ENCODE measurements at regions not wholly inside any gene's neighbourhood (a gene's known extent, or its start where the extent isn't known, plus 50 kb on each side); places are given as distances from the start of the nearest gene placed in this dataset.

- no peak for DNase-seq
These were observed 185.5 kb upstream of the STEAP4 start for GRCh38 chr7:88492153-88492552.

- no peak for DNase-seq
These were observed 184.2 kb upstream of the STEAP4 start for GRCh38 chr7:88490874-88491273.

DNA sequence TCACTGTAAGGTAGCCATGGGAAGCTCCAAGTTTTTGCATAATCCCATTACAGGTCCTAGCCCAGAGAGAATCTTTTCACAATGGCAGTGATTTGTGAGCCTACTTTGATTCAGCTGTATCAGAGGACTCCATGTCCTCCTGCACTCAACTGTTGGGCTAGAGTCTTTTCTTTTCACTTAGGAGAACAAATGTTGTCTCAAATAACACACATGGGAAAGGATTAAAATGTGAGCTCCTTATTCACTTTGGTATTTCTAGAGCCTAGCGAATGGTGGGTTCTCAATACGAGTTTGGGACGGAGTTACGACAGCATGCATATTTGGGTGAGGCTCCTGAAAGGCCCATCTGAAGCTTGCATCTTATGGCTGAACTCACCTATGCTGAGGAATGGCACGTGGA is 183.5 kb upstream of the STEAP4 start:
- no peak for DNase-seq

- no peak for DNase-seq
These were observed 179.1 kb upstream of the STEAP4 start for GRCh38 chr7:88485821-88486220.

DNA sequence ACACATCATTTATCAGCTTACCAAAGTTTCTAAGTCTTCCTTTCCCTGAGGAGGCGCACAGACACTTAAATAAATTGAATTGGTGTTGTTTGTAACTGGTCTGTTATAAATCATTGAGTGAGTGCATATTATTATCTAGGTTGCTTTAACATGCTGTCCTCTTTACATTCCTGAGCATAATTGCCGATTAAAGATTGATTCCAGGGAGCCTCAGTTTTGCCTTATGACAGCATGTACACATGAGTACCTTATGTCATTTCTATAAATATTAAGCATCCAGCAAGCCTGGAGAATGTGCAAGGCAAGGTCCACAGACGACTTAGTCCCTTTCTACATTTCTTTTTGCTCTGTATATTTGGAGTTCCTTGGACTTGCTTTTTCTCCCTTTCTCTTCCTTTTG is 177.9 kb upstream of the STEAP4 start:
- no peak for DNase-seq

- no peak for DNase-seq
These were observed 174.2 kb upstream of the STEAP4 start for GRCh38 chr7:88480896-88481295.

DNA sequence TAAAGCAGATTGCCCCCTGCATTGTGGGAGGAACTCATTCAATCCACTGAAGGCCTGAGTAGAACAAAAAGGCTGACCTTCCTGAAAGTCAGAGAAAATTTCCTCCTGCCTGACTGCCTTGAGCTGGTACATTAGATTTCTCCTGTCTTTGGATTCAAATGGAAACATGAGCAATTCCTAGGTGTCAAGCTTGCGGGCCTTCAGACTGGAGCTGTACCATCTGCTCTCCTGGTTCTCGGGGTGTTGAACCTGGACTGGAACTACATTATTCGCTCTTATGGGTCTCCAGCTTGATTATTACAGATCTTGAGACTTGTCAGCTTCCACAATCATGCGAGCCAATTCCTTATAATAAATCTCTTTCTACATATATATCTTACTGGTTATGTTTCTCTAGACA is 173.6 kb upstream of the STEAP4 start:
- no peak for DNase-seq

GRCh38 chr7:88477976-88478375 is 171.3 kb upstream of the STEAP4 start:
- DNase-seq, result no peak

DNA sequence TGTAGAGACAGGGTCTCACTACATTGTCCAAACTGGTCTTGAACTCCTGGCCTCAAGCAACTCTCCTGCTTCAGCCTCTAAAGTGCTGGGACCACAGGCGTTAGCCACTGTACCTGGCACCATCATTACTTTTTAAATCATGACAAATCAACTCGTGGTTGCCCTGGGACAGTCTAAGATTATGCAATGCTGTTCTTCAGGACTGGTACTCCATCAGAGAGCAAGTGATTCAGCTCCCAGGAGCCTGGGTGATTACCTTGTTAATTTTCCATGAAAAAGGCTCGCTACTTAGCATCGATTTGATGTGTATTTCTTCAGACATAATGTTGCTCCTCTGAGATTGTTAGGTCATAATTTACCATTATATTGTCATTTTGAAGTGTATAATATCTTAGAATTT is 158.9 kb upstream of the STEAP4 start:
- no peak for DNase-seq

DNA sequence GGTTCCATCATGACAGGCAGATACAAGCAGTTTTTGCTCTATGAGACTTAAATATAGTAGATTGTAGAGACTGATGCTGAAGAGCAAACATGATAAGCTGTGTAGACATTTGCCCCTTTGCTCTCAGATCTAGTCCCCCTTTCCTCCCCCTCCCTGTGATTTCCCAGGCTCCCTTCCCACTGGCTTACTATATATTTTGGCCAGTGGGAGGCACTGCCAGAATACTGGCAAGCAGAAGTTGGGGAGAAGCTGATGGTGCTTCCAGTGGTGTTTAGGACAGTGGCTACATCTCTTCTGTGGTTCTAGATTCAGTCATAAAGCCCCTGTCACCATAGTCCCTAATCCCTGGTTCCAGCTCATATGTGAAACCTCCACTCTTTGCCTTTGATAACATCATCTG is 156.1 kb upstream of the STEAP4 start:
- DNase-seq, result no peak

DNA sequence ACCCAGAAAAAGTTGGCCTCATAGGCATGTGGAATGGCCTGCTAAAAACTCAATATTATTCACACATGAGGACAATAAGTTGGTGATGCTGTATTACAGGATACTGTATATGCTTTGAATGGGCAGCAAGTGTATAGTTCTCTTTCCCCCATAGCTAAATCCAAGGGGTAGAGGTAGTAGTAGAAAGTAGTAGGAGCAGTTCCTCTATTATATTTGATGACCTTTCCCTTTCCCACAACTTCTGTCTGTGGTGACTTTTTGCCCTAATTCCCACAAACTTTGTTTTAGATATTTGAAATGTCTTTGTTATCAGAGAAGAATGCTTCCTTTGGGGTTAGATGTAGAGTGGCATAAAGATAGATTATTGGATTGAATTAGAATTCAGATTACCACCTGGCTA is 154.0 kb upstream of the STEAP4 start:
- DNase-seq, result no peak

- no peak for DNase-seq
These were observed 152.3 kb upstream of the STEAP4 start for GRCh38 chr7:88458946-88459345.

GRCh38 chr7:88458279-88458678 is 151.6 kb upstream of the STEAP4 start:
- no peak for DNase-seq

- no peak for DNase-seq
These were observed 150.6 kb upstream of the STEAP4 start for GRCh38 chr7:88457320-88457719.

DNA sequence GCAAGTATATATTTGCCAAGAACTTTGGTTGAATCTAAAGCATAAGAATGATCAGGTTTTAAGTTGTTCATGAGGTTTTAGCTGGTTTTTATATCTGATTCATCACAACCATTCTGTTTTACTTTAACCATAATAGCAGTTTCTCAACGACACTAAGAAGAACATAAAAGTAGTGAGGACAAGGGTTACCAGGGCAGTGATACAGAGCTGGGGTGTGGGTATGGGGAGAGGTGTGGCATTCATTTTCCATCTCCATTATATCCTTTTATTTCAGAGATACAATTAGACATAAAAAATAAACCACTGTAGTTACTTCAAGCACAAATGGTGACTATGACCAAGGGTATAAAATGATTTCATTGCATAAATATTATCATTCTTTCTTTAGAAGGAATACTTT is 149.8 kb upstream of the STEAP4 start:
- no peak for DNase-seq

GRCh38 chr7:88455696-88456095 is 149.0 kb upstream of the STEAP4 start:
- no peak for DNase-seq

DNA sequence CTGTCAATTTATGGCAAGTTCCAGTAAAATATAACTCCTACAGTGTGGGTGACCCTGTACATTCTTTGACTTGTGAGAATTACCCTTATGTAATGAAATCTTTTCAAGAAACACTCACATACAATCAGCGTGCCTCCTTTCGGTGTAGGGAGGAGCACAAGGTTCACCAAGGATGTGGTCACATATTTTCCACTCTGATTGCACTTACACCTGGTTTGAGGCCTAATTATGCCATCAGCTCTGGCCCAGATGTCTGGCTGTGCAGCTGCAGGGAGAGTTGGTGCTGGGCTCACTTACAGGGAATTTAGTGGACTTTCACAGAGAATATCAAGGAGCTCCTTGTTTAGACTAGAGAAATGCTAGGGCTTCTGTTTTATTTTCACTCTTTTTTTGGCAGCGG is 146.0 kb upstream of the STEAP4 start:
- DNase-seq, result no peak

DNA sequence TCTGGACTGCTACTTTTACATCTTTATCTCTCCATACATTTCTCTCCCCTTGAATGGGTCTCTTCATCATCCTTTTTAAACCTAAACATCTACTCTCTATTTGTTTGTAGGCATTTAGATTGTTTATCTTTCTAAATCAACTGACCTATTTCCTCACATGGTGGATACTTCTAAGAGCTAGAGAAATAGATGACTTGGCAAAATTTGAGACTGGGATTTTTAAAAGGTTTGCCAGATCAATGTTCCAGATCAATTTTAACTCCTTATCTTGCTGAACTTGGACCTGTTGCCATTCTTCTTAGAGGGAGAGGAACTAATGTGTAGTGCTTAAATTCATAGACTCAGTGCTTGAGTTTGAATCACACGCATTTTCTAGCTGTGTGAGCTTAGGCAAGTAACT is 144.2 kb upstream of the STEAP4 start:
- DNase-seq, result no peak

DNA sequence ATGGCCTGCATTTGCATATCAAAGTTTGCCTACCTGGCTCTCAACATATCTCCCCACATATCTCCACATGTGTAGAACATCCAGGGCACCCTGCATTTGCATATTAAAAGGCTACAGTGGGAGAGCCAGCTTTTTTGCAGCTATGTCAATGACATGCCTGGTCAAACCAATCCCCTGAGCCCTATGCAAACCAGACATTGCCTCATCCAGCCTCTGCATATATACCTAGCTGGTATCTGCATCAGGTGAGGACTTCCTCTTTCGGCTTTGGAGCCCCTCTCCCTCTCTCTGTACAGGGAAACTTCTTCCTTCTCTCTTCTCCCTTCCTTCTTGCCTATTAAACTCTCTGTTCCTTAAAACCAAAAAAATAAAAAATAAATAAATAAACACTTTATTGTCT is 142.7 kb upstream of the STEAP4 start:
- DNase-seq, result no peak

GRCh38 chr7:88442413-88442812 is 135.7 kb upstream of the STEAP4 start:
- DNase-seq, result no peak

DNA sequence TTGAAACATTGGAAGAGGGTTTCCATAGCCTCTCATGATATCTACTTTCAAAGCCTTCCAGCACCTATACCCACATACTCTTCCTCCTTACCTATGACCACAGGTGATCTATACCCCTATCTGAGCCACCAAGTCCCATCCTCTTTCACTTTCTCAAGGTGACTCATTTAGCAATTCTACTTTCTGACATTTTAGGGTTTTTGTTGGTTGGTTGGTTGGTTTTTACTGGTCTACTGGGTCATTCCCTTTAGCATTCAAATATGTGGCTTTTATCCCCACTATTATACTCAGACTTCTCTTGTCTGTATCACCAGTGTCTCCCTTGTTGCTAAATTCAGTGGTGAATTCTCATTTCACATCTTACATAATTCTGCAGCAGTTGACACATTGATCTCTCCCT is 130.4 kb upstream of the STEAP4 start:
- DNase-seq, result no peak

GRCh38 chr7:88432301-88432700 is 125.6 kb upstream of the STEAP4 start:
- no peak for DNase-seq

DNA sequence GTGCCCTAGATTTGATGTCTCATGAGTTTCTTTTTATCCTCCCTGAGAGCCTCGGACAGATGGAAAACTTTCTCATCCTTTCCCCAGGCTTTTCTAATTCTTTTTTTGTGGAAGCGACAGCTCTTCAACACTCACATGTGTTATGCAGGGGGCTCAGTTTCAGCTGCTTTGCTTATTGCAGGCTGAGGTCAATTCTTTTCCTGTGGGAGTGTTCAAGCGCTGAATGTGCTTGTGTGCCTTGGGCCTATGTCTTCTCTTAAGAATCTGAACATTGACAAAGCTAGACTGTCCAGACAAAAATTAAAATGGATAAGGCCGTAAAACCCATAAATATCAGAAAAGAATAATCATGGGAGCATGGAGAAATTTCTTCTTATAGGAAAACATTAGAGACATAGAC is 125.2 kb upstream of the STEAP4 start:
- DNase-seq, result no peak

GRCh38 chr7:88429382-88429781 is 122.7 kb upstream of the STEAP4 start:
- no peak for DNase-seq

GRCh38 chr7:88402529-88402928 is 95.8 kb upstream of the STEAP4 start:
- no peak for DNase-seq

DNA sequence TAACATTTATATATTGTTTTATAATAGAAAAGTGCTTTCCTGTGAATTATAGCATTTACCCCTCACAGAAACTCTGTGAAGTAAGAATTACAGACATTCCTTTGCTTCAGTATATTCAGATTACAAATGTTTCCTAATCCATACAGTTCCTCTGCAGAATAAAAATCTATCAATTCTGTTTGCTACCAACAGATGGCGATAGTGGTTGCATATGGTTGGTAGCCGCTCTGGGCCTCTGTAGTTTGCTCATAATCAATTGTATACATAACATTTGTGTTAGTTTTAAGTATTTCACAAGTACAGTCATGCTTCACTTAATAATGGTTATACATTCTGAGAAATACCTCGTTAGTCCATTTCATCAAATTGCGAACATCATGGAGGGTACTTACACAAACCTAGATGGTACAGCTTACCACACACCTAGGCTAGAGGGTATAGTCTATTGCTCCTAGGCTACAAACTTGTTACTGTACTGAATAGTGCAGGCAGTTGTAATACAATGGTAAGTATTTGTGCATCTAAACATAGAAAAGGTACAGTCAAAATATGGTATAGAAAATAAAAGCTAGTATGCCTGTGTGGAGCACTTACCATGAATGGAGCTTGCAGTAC is 94.4 kb upstream of the STEAP4 start:
- peak in 1 of 6 experiments; percentile 2 for DNase-seq

Measured in stimulated activated naive CD4-positive, alpha-beta T cell (primary cell).